HG03342 (cell line): ENCODE measurements at regions not wholly inside any gene's neighbourhood (a gene's known extent, or its start where the extent isn't known, plus 50 kb on each side); places are given as distances from the start of the nearest gene placed in this dataset.
A peak's percentile ranks its signal among the peaks of the same experiment; 100 is the strongest.
"Not testable (repeated sequence)": the region's sequence is repeated elsewhere in the genome, so short reads cannot be mapped to it uniquely, and the experiment has no call there.

Experiments used
- ATAC-seq: cut with Tn5 transposase; IDR thresholded peaks from one replicate; pipeline ENCODE4 v1.9.1; 2021; ENCODE audit warnings: mild to moderate bottlenecking, moderate library complexity; ENCODE audit not compliant: unreplicated experiment

DNA sequence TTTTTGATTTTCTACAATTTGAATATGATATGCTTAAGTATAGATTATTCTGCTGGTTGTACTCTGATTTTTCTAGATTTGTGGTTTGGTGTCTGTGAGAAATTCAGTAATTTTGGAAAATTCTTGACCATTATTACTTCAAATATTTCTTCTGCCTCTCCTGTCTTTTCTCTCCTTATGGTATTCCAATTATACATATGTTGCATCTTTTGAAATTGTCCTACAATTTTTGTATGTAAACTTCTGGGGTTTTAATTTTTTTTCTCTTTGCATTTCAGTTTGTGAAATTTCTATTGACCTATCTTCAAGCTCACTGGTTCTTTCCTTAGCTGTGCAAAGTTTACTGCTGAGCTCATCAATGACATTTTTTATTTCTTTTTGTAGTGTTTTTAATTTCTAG, 534.4 kb upstream of the SLC35B3 start:
- ATAC-seq, result no peak

DNA sequence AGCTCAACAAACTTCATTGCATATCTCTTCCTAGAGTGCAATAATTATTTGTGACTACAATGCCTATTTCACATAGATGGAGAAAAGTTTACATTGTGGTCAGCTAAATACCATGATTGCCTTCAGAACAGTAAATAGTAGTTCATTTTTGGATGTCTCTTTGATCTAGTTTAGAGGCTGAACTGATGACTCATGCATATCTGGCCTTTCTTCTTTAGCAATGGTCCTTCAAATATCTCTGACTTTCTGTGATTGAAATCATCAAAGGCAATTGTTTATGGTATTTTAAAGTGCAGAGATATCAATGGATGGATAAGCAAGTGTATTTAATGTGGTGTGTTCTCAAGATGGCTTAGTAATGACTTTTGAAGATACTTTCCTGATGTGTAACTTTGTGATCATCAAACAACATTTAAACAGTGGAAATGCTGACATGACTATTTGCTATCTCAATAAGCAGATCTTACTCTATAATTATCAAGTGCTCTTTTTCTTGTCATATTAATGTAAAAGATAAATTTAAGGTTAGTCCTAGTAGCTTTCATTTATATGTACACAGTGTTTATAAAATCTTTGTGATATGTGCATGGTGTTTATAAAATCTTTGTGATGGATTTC, 523.7 kb upstream of the SLC35B3 start:
- ATAC-seq, result no peak

DNA sequence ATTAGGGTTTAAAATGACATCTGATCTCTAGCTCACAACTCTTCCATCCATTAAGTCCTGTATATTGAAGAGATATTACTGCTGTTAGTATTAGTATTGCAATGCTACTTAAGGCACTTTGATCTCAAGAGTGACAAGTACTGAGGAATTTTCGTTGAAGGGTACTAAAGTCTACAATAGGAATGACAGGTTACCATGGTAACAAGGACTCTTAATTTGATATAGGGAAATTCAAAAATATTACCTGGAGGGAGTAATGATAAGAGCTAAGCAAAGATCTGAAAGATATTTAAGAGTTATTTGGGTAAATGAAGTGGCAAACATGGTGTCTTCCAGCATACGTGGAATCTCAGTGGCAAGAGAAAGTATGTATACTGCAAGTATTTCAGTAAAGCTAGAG, 518.0 kb upstream of the SLC35B3 start:
- ATAC-seq, result no peak

DNA sequence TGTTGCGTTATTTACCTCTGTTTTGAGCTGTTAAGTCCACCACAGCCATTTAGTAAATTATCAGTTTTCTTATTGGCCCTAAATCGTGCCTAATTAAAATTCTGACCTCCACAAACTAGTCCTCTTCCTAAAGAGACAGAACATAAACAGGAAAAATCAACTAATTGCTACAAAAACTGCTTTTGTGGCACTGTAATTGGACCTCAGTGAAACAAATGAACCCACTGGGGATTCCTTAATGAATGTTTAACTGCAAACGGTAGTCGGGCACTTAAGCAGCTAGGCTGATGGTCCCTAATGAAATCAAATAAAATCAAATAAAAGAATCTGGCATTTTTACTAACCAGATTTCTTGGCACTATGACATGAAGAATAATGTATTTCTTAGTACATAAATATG, 513.4 kb upstream of the SLC35B3 start:
- ATAC-seq, result no peak

- ATAC-seq, result no peak
Measured at GRCh38 chr6:8947900-8948299, 512.6 kb upstream of the SLC35B3 start.

DNA sequence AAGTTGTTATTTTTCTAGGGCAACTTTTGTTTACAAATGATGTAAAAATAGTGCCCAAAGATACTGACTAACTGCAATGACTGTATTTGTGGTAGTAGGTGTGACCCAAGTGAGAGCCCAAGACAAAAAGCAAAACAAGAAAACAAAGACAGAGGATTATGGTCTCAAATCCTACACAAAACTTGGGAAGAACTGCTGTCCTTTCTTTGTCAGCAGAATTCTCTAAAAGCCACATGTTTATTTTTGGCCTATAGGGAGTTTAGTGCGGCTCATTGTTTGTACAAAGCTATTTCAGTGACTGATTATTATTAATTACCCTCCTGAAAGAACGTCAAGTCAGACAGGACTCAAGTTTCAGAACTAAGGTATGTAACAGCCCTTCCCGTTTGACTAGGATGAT, 509.2 kb upstream of the SLC35B3 start:
- no peak for ATAC-seq

GRCh38 chr6:8943073-8943472, 507.7 kb upstream of the SLC35B3 start:
- no peak for ATAC-seq

DNA sequence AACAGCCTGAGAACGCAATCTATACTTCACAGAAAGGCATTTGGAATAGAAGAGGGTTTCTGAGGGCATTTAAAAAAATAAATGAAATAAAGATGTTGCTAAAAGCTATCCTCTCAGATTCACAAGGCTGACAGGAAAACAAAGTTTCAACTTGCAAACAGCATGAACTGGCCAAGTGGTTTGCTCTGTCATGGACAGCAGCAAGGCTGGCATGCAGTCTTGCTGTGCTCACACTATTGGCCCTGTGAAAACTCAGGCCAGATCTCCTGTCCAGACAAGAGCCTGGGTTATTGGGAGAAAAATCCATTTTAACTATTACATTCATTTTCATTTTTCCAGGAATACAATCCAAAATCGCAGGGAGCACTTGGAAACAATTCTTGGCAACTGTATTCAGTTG, 506.2 kb upstream of the SLC35B3 start:
- no peak for ATAC-seq

- no peak for ATAC-seq
Measured at GRCh38 chr6:8940356-8940755, 505.0 kb upstream of the SLC35B3 start.

DNA sequence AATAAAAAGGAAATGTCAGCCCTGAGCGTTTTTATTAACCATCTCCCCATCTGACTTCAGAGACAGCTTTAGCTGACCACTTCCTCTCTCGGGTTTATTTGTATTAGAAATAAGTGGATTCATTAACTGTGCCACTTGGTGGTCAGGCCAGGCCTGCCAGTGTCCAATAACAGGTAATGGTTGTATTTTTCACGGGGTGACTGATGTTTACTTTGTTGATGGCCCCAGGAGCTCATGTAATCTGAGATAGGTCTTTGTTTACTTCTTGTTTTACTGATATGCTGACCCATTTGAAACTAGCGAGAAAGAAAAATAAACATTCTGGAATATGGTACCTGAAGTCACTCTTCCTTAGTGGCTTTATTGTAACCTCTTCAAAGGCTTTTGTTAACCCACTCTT, 504.3 kb upstream of the SLC35B3 start:
- no peak for ATAC-seq

- ATAC-seq, result no peak
Measured at GRCh38 chr6:8934318-8934717, 499.0 kb upstream of the SLC35B3 start.

- ATAC-seq, result no peak
Measured at GRCh38 chr6:8930009-8930408, 494.7 kb upstream of the SLC35B3 start.

DNA sequence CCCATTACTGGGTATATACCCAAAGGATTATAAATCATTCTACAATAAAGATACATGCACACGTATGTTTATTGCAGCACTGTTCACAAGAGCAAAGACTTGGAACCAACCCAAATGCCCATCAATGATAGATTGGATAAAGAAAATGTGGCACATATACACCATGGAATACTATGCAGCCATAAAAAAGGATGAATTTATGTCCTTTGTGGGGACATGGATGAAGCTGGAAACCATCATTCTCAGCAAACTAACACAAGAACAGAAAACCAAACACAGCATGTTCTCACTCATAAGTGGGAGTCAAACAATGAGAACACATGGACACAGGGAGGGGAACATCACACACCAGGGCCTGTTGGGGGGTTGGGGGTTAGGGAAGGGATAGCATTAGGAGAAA, 484.9 kb upstream of the SLC35B3 start:
- not testable (repeated sequence) for ATAC-seq

DNA sequence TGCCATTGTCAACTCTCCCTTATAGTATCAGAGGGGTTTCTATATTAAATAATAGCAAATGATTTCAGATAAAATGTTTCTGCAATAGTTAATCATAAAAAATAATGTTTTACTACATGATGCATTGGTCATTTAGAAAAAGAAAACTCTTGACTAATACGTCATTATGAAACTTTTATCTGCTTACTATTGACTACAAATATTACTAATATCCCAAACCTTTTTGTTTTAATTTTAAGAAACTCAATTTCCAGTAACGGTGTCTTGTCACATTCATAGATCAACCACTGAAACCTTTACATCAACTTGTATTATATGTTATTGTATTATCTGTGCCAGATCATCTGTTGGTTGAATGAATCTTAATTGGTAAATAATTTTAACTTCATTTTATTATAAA, 482.9 kb upstream of the SLC35B3 start:
- no peak for ATAC-seq

DNA sequence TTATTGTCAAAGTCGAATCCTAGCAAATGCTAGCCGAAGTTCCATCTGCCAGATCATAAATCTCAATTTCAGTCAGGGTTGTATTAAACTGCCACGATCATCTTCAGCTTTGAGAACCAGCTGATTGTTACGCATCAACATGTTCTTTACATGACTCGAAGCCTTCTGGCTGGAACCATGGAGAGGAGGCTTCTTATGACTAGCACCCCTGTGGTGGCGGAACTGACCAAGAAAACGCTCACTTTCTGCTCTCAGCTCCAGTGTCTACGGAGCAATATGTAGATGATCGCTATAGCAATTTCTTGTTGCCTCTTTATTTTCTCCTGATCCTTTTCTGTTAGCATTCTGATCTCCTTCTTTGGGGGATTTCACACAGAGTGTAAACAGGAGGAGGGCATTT, 479.4 kb upstream of the SLC35B3 start:
- no peak for ATAC-seq

DNA sequence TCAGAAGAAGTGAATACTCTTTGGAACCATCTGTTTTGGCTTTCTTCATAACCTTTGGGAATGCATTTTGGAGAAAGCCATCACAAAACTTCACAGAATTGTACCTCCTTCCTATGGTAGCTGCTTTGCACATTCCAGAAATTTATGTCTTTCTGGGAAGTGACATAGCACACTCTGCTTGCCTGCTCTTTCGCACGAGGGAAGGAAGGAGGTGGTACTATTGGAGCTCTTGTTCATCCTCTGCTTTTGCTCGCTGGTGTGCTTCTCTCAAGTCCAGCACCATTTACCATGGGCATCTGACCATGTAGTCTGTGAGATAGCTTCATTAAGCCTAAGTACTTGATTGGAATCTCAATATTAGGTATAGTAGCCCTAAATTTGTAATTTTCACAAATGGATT, 473.3 kb upstream of the SLC35B3 start:
- ATAC-seq, result no peak

- no peak for ATAC-seq
Measured at GRCh38 chr6:8906699-8907098, 471.4 kb upstream of the SLC35B3 start.

- ATAC-seq, result no peak
Measured at GRCh38 chr6:8905757-8906156, 470.4 kb upstream of the SLC35B3 start.

- peak; percentile 88 for ATAC-seq
Measured at GRCh38 chr6:8904754-8905153, 469.4 kb upstream of the SLC35B3 start.

GRCh38 chr6:8900056-8900455, 464.7 kb upstream of the SLC35B3 start:
- no peak for ATAC-seq

DNA sequence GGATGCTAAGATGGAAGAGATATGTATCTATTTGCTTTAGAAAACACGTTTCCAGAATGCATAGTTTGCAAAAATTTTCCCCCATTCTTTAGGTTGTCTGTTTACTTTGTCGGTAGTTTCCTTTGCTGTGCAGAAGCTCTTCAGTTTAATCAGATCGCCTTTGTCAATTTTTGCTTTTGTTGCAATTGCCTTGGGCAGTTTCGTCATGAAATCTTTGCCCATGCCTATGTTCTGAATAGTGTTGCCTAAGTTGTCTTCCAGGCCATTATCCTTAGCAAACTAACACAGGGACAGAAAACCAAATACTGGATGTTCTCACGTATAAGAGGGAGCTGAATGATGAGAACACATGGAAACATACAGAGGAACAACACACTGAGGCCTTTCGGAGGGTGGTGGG, 454.2 kb upstream of the SLC35B3 start:
- no peak for ATAC-seq

- peak; percentile 66 for ATAC-seq
Measured at GRCh38 chr6:8888468-8888867, 453.1 kb upstream of the SLC35B3 start.

GRCh38 chr6:8881663-8882062, 446.3 kb upstream of the SLC35B3 start:
- no peak for ATAC-seq

- no peak for ATAC-seq
Measured at GRCh38 chr6:8879334-8879733, 444.0 kb upstream of the SLC35B3 start.
